ENCODE measurements at regions not wholly inside any gene's neighbourhood (a gene's known extent, or its start where the extent isn't known, plus 50 kb on each side); places are given as distances from the start of the nearest gene placed in this dataset.

DNA sequence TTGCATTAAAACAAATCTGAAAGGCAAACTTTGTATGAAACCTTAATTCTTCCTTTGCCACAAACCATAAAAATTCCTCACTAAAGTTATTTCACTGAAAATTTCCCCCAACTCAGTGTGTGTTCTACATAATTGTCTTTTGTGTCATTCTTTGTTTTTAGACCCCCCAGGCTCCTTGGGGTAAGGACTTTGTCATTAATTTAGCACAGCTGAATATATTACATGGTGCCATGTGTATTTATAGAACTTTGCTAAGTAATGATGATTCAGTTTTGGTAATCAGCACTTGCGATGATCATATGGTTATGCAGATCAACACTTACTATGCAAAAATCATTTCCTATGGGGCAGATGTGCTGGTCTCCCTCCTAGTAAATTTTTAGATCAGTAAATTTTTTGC, 712.1 kb upstream of the MEF2C start:
- no peak for DNase-seq (ENCODE audit: low read depth)
- H3K4me3 ChIP-seq (ENCODE audit: low read depth, low read length) = no peak overlapping the region
- no peak for TF ChIP-seq CTCF (IDR thresholded peaks at IDR 0.05; ENCODE audit: insufficient read depth, low read depth, low read length, missing control alignments)

DNA sequence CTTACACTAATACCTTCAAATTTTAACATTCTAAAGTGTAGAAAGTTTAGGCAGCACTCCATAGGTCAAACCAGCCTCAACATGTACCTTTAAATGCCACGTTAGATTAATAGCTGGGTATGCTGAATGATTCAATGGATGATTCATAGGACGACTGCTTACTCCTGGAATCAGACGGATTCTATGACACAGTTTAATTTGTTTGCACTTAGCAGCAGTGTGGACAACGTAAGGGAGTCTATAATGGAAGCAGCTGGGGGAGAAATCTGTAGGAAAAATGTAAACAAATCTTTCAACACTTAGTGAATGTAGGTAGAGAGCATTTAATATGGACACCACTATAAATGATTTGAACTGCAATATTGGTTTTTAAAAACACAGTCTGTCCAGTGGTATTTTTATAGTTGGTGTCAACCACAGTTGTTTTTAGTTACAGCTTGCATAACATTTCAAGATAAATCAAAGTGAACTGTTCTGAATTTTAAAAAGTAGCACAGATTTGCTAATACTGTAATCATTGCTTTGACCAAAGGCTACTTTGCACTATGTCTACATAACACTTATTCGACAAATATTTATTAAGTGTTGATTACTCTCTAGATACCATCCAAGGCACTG, 701.5 kb upstream of the MEF2C start:
- no peak for DNase-seq (ENCODE audit: low read depth)
- no peak for TF ChIP-seq CTCF (IDR thresholded peaks at IDR 0.05; ENCODE audit: insufficient read depth, low read depth, low read length, missing control alignments)
- no peak overlapping the region for H3K4me3 ChIP-seq (ENCODE audit: low read depth, low read length)

- no peak overlapping the region for H3K4me3 ChIP-seq (ENCODE audit: low read depth, low read length)
- no peak for DNase-seq (ENCODE audit: low read depth)
- TF ChIP-seq CTCF (IDR thresholded peaks at IDR 0.05; ENCODE audit: insufficient read depth, low read depth, low read length, missing control alignments) = no peak
Measured at GRCh38 chr5:89583534-89583933, 700.5 kb upstream of the MEF2C start.

GRCh38 chr5:89582768-89583339, 699.9 kb upstream of the MEF2C start:
- TF ChIP-seq CTCF (IDR thresholded peaks at IDR 0.05; ENCODE audit: insufficient read depth, low read depth, low read length, missing control alignments) = no peak
- H3K4me3 ChIP-seq (ENCODE audit: low read depth, low read length) = no peak overlapping the region
- peak; percentile 4 for DNase-seq (ENCODE audit: low read depth)

- no peak for TF ChIP-seq CTCF (IDR thresholded peaks at IDR 0.05; ENCODE audit: insufficient read depth, low read depth, low read length, missing control alignments)
- DNase-seq (ENCODE audit: low read depth) = no peak
- H3K4me3 ChIP-seq (ENCODE audit: low read depth, low read length) = no peak overlapping the region
Measured at GRCh38 chr5:89580976-89581375, 698.0 kb upstream of the MEF2C start.

- DNase-seq (ENCODE audit: low read depth) = no peak
- H3K4me3 ChIP-seq (ENCODE audit: low read depth, low read length) = no peak overlapping the region
- TF ChIP-seq CTCF (IDR thresholded peaks at IDR 0.05; ENCODE audit: insufficient read depth, low read depth, low read length, missing control alignments) = no peak
Measured at GRCh38 chr5:89575319-89575718, 692.3 kb upstream of the MEF2C start.

DNA sequence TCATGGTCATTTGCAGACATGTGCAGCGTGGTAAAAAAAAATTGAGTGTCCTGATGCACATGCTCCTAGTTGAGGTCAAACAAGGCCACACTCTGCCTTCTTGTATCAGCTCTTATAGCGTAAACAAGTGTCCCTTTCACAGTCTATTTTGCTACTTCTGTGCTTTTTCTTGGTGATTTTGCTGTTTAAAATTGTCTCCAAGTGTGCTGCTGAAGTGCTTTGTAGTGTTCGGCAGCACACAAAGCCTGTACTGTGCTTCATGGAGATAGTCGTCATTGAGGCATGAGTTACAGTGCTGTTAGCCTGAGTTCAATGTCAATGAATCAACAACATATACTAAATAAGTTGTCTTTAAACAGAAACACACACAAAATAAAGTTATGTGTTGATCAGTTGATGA, 690.4 kb upstream of the MEF2C start:
- no peak for DNase-seq (ENCODE audit: low read depth)
- TF ChIP-seq CTCF (IDR thresholded peaks at IDR 0.05; ENCODE audit: insufficient read depth, low read depth, low read length, missing control alignments) = no peak
- no peak overlapping the region for H3K4me3 ChIP-seq (ENCODE audit: low read depth, low read length)

All from GM12865 (cell line).